ENCODE measurements at regions not wholly inside any gene's neighbourhood (a gene's known extent, or its start where the extent isn't known, plus 50 kb on each side); places are given as distances from the start of the nearest gene placed in this dataset.

DNA sequence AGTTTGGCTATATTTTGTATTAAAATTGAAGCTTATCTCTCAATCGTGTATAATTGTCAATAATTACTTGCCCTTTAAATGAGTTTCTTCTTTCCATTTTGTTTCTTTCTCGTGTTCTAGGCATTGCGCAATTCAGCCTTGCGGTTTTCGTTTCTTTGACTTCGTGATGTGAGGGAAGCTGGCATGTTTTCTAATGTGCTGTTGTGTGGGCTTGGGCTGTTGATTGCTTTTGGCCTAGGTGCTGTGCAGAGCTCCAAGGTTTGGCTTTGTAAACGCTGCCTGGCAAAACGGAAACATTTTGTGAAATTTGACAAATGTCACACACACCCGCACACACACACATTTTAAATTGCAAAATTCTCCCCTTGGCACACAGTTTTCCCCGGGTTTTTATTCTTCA, 242.6 kb upstream of the TCF4 start:
- H3K4me1 ChIP-seq (ENCODE audit: insufficient read depth, low read length, severe bottlenecking): no peaks in the 10 kb centered on the region
- H3K9ac ChIP-seq (ENCODE audit: low read length): no peak overlapping the region
- H2AFZ ChIP-seq (ENCODE audit: low read length): no peak overlapping the region
- no peaks in the 10 kb centered on the region for H3K9me2 ChIP-seq (ENCODE audit: low read depth, low read length)
- H3K9me3 ChIP-seq (ENCODE audit: low read length): 0 out of 2 replicates have a peak, but pooled peaks cover 3% of the 10 kb centered on the region
- H3F3A ChIP-seq (ENCODE audit: insufficient read depth, low read length): no peaks in the 10 kb centered on the region
- TF ChIP-seq, protein P1, sequence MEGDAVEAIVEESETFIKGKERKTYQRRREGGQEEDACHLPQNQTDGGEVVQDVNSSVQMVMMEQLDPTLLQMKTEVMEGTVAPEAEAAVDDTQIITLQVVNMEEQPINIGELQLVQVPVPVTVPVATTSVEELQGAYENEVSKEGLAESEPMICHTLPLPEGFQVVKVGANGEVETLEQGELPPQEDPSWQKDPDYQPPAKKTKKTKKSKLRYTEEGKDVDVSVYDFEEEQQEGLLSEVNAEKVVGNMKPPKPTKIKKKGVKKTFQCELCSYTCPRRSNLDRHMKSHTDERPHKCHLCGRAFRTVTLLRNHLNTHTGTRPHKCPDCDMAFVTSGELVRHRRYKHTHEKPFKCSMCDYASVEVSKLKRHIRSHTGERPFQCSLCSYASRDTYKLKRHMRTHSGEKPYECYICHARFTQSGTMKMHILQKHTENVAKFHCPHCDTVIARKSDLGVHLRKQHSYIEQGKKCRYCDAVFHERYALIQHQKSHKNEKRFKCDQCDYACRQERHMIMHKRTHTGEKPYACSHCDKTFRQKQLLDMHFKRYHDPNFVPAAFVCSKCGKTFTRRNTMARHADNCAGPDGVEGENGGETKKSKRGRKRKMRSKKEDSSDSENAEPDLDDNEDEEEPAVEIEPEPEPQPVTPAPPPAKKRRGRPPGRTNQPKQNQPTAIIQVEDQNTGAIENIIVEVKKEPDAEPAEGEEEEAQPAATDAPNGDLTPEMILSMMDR (IDR thresholded peaks at IDR 0.05; ENCODE audit: low read length): no peak
- TF ChIP-seq EZH2 (IDR thresholded peaks at IDR 0.05; ENCODE audit: borderline replicate concordance, low read length): no peak
- H4K20me1 ChIP-seq (ENCODE audit: insufficient read depth, low read length): no peaks in the 10 kb centered on the region
- H3K4me3 ChIP-seq (ENCODE audit: low read depth, low read length, poor library complexity, severe bottlenecking): no peak overlapping the region
- H3K4me2 ChIP-seq (ENCODE audit: low read length): no peak overlapping the region
- no peaks in the 10 kb centered on the region for H3K79me2 ChIP-seq (ENCODE audit: insufficient read depth, low read length)
- H3K27me3 ChIP-seq (ENCODE audit: insufficient read depth, low read length): no peaks in the 10 kb centered on the region
- no peaks in the 10 kb centered on the region for H3K36me3 ChIP-seq (ENCODE audit: insufficient read depth, low read length)
- H3K27ac ChIP-seq (ENCODE audit: low read depth, low read length, poor library complexity, severe bottlenecking): no peak overlapping the region

DNA sequence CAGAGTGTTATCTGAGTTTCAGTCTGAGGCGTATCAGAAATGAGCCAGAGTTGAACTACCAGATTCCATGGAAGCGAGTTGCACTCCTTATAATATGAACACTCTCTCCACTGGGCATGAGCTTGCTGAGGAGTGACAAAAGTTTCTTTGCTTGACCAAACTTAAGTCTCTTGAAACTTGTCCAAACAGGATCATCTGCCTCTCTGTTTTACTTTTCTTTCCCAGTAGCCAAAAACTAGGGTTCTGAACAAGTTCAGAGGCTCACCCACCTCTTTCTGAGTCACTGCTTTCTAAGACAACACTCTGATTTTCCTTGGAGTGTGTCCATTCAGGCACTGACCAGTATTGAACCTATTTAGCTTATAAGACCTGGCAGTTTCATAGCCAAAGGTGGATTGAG, 233.2 kb upstream of the TCF4 start:
- no peak overlapping the region for H2AFZ ChIP-seq (ENCODE audit: low read length)
- H3K27me3 ChIP-seq (ENCODE audit: insufficient read depth, low read length): 0 out of 2 replicates have a peak, but pooled peaks cover 4% of the 10 kb centered on the region
- no peak overlapping the region for H3K9ac ChIP-seq (ENCODE audit: low read length)
- H3K36me3 ChIP-seq (ENCODE audit: insufficient read depth, low read length): no peaks in the 10 kb centered on the region
- H3F3A ChIP-seq (ENCODE audit: insufficient read depth, low read length): no peaks in the 10 kb centered on the region
- H3K9me3 ChIP-seq (ENCODE audit: low read length): 0 out of 2 replicates have a peak, but pooled peaks cover under 1% of the 10 kb centered on the region
- no peak overlapping the region for H3K4me3 ChIP-seq (ENCODE audit: low read depth, low read length, poor library complexity, severe bottlenecking)
- H3K79me2 ChIP-seq (ENCODE audit: insufficient read depth, low read length): no peaks in the 10 kb centered on the region
- no peaks in the 10 kb centered on the region for H3K4me1 ChIP-seq (ENCODE audit: insufficient read depth, low read length, severe bottlenecking)
- H3K9me2 ChIP-seq (ENCODE audit: low read depth, low read length): no peaks in the 10 kb centered on the region
- no peak for TF ChIP-seq EZH2 (IDR thresholded peaks at IDR 0.05; ENCODE audit: borderline replicate concordance, low read length)
- TF ChIP-seq, protein P1 (IDR thresholded peaks at IDR 0.05; ENCODE audit: low read length): no peak
- H4K20me1 ChIP-seq (ENCODE audit: insufficient read depth, low read length): no peaks in the 10 kb centered on the region
- H3K4me2 ChIP-seq (ENCODE audit: low read length): no peak overlapping the region
- no peak overlapping the region for H3K27ac ChIP-seq (ENCODE audit: low read depth, low read length, poor library complexity, severe bottlenecking)

DNA sequence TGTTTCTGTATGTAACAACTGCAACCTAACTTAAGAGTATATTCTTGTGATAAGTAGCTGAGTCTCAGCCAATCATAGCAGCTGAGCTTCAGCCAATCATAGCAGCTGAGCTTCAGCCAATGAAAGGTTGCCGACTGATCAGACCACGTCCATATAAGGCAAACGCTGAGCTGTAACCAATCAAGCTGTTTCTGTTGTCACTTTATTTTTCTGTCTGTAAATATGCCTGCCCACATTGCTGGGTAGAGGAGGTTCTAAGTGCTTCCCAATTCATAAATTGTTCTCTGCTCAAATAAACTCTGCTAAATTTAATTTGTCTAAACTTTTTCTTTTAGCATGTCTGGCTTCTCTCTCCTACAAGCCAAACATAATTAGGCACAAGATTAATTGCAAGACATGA, 231.5 kb upstream of the TCF4 start:
- Histone ChIP-seq H4K20me1 (ENCODE audit: insufficient read depth, low read length) (no peaks in the 10 kb centered on the region), H3K79me2 (ENCODE audit: insufficient read depth, low read length) (no peaks in the 10 kb centered on the region), H3K9me3 (ENCODE audit: low read length) (no peaks in the 10 kb centered on the region), H3K36me3 (ENCODE audit: insufficient read depth, low read length) (no peaks in the 10 kb centered on the region), H3K4me1 (ENCODE audit: insufficient read depth, low read length, severe bottlenecking) (no peaks in the 10 kb centered on the region), H3K9me2 (ENCODE audit: low read depth, low read length) (no peaks in the 10 kb centered on the region), H3K27ac (ENCODE audit: low read depth, low read length, poor library complexity, severe bottlenecking) (no peak overlapping the region), H3F3A (ENCODE audit: insufficient read depth, low read length) (no peaks in the 10 kb centered on the region), H3K27me3 (ENCODE audit: insufficient read depth, low read length) (0 out of 2 replicates have a peak, but pooled peaks cover 4% of the 10 kb centered on the region), H3K4me3 (ENCODE audit: low read depth, low read length, poor library complexity, severe bottlenecking) (no peak overlapping the region), H3K9ac (ENCODE audit: low read length) (no peak overlapping the region), H2AFZ (ENCODE audit: low read length) (no peak overlapping the region), H3K4me2 (ENCODE audit: low read length) (no peak overlapping the region)
- no peak for TF ChIP-seq EZH2 (IDR thresholded peaks at IDR 0.05; ENCODE audit: borderline replicate concordance, low read length)
- TF ChIP-seq, protein P1 (IDR thresholded peaks at IDR 0.05; ENCODE audit: low read length): no peak

Data from OCI-LY1 (cell line).